ENCODE measurements at regions not wholly inside any gene's neighbourhood (a gene's known extent, or its start where the extent isn't known, plus 50 kb on each side); places are given as distances from the start of the nearest gene placed in this dataset.
"Not testable (repeated sequence)": the region's sequence is repeated elsewhere in the genome, so short reads cannot be mapped to it uniquely, and the experiment has no call there.

DNA sequence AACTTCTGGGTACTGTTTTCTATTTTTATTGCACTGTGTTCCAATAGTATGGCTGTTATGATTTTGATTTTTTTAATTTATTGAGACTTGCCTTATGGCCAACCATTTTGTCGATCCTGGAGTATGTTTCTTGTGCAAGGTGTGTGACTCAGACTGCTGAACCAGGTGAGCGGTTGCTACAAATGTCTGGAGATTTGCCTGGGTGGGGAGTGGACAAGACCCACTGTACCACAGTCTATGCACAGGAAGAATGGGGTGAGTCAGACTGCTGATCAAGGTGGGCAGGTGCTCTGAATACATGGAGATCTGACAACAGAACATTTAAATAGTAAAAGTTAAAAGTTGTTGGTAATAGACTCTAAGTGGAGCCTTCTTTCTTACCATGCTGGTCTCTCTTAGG is 609.2 kb downstream of the CSNK1G3 start:
- DNase-seq (ENCODE audit: low spot score) = no peak

DNA sequence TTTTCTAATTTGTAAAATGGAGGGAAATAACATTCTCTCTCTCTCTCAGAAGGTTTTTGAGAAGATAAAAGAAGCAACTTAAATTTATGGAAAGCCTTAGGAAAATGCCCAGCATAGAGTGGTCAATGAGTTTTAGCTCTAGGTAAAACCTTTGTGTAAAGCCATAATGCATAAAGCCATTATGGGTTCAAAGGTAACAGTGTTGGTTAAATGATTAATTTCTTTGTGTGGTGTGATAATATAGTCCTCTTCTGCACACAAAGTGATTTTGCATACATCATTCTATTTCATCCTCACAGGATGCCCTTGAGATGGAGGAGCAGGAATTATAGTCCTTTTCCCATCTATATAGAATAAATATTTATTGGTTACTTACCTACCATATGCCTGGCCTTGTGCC is 602.9 kb downstream of the CSNK1G3 start:
- DNase-seq (ENCODE audit: low spot score) = no peak

DNA sequence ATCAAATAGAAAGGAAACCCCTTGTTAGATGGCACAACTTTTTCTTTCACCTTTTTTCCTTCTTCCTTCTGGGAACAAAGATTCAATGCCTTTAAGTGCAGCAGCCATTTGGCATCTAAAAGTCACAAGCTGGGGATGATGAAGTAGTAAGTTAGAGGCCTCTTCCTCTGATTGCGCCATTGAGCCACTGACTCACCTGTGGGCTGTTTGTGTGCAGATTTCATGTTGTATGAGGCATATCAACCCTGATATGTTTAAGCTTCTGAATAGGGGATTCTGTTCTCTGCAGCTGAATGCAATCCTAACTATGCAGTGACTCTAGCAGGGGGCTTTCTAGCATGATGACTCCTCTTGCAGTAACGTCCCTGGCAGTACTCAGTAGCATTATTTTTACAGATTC is 599.9 kb downstream of the CSNK1G3 start:
- DNase-seq (ENCODE audit: low spot score) = no peak

DNA sequence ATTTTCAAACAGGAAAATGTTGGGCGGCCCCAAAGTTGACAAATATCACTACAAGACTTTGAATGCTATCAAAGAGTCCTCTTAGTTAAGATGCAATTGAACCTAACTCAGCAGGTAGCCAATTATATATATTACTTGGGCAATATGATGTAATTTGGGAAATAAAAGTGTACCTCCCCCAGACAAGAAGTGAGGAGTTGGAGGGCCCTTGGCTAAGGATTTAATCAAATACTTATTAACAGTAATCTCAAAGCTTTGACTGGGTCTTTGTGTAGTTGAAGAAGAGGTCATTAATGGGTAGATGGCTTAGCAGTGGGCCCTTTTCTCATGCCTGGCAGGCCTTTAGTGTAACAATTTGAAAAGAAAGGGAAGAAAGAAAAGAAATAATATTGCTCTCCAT is 599.0 kb downstream of the CSNK1G3 start:
- DNase-seq (ENCODE audit: low spot score) = no peak

DNA sequence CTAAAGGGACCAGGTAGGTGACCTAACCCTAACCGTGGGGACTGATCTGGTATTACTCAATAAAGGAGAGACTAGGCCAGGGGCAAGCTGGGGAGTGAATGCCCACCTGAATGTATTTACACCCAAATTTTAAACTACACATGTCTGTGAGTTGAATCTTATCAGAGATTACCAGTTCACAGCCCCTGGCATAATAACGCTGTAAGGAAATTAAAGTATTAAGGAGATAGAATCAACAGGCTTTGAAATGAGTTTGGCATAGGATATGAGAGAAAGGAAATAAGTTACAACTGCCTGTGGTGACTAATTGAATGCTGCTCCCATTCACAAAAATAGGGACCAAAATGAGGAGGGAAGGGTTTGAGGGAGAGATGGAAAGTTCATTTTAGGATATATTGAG is 593.3 kb downstream of the CSNK1G3 start:
- no peak for DNase-seq (ENCODE audit: low spot score)

DNA sequence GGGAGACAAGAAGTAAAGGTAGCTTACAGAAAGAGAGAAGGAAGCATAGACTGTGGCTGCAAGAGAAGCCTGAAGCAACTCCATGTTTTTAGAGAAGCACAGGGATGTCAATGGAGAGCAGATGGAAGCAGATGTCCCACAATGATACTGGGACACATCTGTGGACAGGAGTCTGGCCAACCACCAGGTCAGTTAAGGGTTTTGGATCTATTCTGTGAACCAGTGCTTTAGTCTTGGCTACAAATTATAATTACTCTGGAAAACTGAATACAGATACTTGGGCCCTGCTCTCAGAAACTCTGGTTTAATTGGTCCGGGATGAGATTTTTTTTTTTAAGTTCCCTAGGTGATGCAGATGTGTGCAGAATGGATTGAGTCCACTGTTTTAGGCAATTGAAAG is 592.8 kb downstream of the CSNK1G3 start:
- DNase-seq (ENCODE audit: low spot score) = no peak

DNA sequence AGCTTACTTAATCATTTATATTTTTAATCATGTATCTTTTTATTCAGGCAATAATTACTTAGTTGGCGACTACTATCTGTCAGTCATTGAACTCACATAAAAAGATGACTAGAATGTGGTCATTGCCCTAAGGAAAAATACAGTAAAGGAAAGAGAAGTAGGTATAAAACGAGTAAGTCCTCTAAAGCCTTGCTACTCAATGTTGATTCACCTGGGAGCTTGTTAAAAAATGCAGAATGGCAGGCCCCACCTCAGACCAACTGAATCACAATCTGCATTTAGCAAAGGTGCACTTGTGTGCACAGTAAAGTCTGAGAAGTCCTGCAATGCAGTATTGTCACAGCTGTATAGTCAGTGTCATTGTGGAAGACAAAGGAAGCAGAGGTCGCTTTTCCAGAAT is 592.4 kb downstream of the CSNK1G3 start:
- no peak for DNase-seq (ENCODE audit: low spot score)

DNA sequence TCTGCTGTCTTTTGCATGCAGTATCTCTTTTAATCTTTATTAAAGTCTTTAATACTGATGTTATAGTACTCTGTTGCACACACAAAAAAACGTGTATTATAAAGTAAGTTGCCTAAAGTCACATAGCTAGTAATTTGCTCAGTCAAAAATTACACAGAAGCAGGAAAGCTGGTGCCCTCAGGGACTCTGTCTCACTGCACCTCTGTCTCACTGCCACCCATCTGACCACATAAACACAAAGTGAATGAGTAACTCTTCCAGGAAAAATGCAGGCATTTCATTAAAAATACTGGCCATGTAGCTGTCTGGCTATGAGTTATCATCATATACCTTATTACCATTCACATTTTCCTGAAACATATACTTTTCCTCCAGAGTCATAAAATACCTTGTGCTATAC is 591.7 kb downstream of the CSNK1G3 start:
- DNase-seq (ENCODE audit: low spot score) = no peak

DNA sequence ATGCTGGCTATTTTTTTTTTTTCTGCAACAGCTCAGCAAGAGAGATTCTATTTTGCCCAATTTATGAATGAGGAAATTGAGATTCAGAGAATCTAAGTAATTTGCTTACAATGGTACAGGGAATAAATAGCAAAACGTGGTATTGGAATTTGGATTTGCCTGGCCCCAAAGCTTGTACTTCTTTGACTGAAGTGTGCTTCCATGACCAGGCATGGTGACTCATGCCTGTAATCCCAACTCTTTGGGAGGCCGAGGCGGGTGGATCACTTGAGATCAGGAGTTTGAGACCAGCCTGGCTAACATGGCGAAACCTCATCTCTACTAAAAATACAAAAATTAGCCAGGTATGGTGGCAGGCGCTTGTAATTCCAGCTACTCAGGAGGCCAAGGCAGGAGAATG is 591.1 kb downstream of the CSNK1G3 start:
- not testable (repeated sequence) for DNase-seq (ENCODE audit: low spot score)

DNA sequence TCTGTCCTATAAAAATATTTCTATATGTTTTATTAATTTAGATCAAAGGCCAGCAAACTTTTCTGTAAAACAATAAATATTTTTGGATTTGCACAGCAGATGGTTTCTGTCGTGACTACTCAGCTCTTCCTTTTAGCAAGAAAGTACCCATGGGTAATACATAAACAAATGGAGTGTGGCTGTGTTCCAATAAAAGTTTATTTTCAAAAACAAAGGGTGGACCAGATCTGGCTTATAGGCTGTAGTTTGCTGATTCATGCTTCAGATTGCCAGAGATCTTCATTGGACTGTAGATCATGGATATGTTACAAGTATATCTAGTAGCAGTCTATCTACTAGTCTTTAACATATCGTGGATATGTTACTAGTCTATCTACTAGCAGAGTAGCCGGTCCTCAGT is 590.5 kb downstream of the CSNK1G3 start:
- DNase-seq (ENCODE audit: low spot score) = no peak

DNA sequence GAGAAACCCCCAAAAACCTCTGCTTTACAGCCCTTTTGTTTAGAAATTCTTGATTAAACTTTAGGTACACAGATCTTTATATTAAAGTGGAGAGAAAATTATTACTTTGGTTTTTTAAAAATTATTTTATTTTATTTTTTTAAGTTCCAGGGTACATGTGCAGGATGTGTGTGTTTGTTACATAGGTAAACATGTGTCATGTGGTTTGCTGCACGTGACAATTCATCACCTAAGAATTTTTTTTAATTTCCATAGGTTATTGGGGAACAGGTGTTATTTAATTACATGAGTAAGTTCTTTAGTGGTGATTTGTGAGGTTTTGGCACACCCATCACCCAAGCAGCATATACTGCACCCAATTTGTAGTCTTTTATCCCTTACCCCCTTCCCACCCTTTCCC is 581.7 kb downstream of the CSNK1G3 start:
- DNase-seq (ENCODE audit: low spot score) = no peak

DNA sequence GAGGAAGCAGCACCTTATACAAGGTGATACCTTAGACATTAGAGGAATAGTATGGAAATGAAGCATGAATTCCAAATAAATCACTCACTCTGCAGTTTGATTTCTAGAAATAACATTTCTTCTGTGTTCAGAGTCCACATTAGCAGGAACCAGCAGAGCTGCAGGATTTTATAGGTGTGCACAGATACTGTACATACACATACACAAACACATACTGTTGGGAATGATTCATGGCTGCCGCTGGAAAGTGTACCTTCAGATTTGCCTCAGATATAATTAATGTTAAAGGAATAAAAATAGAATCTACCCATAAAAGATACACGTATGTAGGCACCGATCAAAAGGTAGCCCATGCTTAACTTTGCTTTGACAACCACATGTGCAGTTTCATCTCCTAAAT is 578.1 kb downstream of the CSNK1G3 start:
- DNase-seq (ENCODE audit: low spot score) = no peak

DNA sequence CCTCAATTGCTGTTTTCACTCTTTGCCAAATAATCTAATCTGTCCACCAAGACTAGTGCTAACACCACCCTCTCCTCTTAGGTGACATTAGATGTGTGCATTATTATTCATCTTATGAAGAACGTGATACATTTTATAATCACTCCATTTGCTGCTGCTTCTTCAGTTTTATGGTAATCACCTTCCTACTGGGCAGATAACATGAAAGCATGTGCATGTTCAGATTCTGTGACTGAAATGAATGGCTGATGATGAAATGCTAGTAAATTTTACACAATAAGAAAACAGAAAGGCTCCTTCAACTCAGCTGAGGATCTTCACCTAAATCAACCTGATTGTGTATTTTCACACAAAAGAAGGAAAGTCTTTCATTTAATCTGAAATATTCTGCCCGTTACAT is 577.6 kb downstream of the CSNK1G3 start:
- no peak for DNase-seq (ENCODE audit: low spot score)

DNA sequence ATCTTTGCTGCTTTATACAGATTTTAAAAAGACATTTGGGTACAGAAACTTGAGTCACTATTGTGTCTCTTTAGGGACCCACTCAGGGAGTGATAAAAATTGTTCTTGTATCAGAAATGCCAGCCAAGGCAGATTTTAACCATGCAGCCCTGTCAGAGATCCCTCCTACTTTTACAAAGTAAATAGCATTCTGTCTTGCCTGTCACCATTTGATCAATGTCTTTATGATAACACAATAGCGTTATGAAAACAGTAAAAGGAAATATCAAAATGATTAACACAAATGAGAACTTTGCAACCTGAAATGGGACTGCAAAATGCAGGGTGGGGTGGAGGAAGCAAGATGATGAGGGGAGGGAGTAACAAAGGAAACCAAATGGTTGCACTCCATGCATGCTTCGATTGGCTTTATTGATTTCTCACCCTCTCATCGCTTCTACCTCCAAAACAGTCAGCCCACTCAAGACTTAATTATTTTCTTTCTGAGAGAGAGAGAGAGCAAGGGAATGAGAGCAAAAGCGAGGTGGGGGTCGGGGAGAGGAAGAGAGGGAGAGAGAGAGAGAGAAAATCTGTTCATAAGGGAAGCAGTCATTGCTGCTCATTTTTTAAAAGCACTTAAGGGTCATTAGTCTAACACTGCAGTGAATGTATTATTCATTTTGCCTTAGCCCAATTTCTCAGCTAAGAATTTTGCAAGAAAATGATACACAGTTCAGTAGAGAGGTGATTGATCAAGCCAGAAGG is 576.5 kb downstream of the CSNK1G3 start:
- DNase-seq (ENCODE audit: low spot score) = no peak

DNA sequence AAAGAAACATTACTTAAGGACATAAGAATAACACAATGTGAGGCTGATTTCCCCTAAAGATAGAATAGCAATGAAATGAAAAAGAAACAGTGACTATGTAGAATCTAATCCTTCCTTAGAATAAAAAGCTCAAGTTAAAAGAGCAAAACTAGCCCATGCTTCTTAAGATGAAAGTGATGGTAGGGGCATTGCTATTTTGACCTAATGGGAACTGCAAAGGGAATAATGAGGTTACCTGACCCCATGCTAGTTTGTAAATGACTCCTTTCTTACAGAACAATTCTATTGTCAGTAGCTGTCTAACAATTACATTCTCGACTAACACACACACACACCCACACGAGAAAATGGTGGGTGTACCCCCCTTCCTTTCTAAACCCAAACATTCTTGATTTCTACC is 575.8 kb downstream of the CSNK1G3 start:
- no peak for DNase-seq (ENCODE audit: low spot score)

DNA sequence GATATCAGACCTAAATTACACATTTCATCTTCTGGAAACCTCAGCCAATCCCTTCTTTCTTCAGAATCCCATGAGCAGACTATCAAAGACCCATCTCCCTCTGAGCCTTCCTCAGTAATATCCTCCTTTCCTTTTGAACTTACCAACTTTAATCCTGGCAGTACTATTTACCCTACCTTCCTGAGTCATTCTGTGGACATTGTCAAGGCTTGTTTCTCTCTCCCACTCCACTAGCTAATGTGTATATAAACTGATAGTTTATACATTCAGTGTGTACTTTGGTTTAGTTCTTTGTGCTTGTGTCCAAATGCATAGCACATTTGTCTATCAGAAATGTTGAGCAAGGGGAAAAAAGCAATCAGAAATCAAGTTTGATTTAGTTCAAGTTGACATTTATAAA is 568.3 kb downstream of the CSNK1G3 start:
- DNase-seq (ENCODE audit: low spot score) = no peak

DNA sequence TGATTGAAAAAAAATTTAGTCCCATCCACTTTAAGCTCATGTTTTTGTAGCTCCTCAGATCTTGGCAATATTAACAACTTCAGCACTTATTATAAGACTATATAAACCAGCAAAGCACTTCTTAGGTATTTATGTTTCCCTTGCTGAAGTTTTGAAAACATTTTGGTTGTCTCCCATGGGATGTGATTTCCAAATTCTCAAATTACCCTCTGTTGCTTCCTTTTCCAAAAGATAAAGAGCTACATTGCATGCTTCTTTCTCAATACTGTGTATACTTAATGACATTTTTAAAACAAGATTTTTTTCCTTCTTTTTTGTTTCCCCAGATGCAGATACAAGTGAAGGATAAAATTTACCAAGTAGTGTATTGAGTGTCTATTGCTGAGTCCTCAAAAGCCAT is 567.1 kb downstream of the CSNK1G3 start:
- DNase-seq (ENCODE audit: low spot score) = no peak

DNA sequence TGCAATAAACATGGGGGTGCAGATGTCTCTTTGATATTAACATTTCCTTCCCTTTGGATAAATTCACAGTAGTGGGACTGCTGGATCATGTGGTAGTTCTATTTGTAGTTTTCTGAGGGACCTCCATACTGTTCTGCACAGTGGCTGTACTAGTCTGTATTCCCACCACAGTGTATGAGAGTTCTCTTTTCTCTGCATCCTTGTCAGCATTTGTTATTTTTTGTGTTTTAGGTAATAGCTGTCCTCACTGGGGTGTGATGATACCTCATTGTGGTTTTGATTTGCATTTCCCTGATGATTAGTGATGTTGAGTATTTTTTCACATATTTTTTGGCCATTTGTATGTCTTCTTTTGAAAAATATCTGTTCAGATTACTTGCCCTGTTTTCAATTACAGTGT is 562.5 kb downstream of the CSNK1G3 start:
- no peak for DNase-seq (ENCODE audit: low spot score)

DNA sequence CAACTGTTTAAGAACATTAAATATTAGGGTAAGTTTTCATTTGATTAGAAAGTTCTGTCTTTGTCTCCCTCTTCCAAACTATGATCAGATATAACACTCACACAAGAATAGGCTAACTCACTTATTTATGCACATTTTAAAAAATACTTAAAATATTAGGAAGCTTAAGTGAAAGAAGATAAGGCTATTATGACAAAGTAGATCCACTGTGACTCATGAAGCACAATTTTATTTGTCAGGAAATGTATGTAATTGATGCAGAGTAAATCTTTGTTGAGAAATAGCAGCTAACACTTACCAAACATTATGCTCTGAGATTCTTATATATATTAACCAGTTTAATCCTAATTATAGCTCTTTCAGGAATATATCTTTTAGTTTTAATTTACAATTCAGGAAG is 560.6 kb downstream of the CSNK1G3 start:
- no peak for DNase-seq (ENCODE audit: low spot score)

DNA sequence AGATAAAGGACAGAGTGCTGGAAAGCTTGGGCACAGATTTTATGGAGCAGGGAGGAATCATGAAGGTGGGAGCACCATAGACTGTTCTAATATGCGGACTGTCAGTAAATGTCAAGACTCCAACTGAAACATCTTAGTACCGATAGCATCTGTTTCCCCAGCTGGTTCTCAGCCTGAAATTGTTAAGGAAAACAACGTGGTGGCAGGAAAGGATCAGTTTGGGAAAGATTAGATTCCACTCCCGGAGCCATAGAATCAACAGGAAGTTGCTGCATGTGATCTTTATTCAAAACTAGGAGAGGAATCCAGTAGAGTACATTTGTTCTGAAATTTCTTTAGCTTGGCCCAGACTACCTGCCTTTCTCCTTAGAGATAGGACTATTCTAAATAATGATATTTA is 559.1 kb downstream of the CSNK1G3 start:
- peak; percentile 10 for DNase-seq (ENCODE audit: low spot score)

DNA sequence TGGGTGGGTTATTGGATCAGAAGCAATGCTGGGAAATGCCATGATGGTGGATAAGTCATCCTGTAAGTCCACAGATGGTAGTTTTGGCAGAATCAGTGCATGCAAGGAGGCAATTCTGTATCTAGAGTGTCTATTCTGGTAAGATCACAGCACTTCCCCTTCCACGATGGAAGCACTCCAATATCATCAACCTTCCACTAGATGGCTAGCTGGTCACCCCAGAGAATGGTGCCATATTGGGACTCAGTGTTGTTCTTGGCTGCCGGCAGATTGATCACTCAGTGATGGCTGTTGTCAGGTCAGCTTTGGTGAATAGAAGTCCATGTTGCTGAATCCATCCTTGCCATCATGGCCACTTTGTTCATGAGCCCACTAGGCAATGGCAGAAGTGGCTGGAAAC is 553.5 kb downstream of the CSNK1G3 start:
- no peak for DNase-seq (ENCODE audit: low spot score)

DNA sequence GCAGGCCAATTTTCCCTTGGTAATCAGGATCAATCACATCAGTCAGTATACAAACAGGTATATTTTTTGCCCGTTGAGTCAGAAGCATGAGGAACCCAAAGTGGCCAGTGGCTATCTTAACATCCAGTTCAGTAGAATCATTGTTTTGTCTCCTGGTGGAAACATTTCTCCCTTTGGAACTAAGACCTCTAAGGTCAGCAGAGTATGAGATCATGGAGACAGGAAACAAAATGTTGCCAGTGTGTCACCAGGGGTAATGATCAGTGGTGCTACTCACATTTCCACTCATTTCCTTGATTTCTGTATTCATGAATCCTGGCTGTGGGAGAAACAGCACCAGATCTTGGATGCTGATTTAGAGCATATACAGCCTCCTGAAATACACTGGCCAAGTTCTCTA is 553.0 kb downstream of the CSNK1G3 start:
- DNase-seq (ENCODE audit: low spot score) = peak; percentile 89

DNA sequence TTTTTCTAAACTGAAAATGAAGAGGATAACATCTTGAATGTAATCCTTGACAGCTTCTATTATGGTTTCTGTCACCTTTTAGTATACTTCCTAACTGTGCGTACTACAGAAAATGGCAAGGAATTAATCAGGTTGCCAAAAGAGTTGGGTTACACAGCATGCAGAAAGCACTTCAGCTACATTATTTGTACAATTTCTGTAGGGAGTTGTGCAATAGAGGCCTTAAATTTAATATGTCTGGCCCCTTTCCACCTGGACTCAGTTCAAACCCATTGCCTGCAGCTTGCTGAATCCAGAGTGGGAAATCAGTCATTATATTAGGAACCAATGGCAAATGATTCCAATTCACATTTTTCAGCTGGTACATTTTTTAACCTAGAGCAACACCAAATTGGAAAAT is 549.7 kb downstream of the CSNK1G3 start:
- no peak for DNase-seq (ENCODE audit: low spot score)

DNA sequence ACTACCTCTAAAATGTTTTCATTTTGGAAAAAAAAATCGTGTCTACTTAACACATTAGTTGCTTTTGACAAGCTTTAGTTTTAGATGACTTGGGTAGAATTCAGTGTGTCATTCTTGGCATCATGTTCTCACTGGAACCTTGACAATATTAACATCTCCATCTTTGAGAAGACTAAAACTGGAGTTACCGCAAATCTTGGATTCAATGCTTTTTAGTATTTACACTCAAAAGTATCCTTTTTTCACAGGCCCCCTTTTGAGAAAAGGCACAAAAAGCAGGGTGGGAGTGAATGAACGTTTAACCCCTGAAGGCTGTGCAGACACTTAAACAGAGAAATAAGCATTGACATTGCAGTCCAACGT is 549.1 kb downstream of the CSNK1G3 start:
- no peak for DNase-seq (ENCODE audit: low spot score)
